GM18508 (cell line): ENCODE measurements at regions not wholly inside any gene's neighbourhood (a gene's known extent, or its start where the extent isn't known, plus 50 kb on each side); places are given as distances from the start of the nearest gene placed in this dataset.

ENCODE experiments used
- ATAC-seq: cut with Tn5 transposase; IDR thresholded peaks from one replicate; pipeline ENCODE4 v1.9.1; 2021; ENCODE audit warnings: moderate number of reproducible peaks; ENCODE audit not compliant: insufficient read depth, unreplicated experiment

DNA sequence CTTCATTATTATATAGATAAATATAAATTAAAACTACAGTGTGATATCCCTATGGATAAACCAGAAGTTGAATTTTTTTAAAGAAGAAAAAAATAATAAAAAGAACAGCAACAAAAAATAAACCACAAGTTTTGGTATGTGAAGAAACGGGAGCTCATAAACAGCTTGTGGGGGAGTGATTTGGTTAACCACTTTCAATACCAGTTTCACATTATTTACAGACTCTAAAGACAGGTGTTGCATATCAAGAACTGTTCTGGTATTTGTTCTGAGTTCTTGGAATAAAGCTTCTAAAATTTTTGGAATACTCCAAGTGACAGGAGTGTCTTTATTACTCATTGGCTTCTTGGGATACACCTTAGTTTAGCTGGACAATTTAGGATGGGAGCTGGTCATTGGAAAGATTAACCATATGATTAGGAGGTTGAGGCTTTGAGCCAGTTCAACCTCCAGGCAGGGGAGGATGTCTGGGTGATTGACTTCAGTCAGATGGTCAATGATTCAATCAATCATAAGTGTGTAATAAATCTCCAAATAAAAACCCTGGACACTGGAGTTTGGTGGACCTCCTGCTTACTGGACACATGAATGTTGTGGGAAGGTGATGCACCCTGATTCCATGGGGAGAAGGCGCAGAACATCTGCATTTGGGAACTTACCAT, 2223.1 kb upstream of the C9orf72 start:
- peak; percentile 83 for ATAC-seq

DNA sequence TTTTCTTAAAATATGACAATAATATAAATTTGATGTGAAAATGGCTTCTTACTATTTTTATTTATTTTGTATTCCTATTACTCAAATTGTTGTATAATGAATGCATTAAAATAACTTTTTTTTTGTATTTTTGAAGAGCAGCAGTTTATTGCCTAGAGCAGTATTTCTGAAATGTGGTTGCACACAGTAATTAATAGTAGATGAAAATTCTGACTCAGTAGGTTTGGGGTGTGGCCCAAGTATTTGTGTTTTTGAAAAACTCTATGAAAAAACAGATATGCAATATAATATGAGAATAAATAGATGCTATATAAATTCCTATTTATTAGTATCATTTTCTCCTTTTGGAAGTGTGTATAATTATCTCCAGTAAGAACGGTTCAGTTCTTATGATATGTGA, 2225.3 kb upstream of the C9orf72 start:
- no peak for ATAC-seq

- no peak for ATAC-seq
Measured at GRCh38 chr9:29799227-29799626, 2225.9 kb upstream of the C9orf72 start.

DNA sequence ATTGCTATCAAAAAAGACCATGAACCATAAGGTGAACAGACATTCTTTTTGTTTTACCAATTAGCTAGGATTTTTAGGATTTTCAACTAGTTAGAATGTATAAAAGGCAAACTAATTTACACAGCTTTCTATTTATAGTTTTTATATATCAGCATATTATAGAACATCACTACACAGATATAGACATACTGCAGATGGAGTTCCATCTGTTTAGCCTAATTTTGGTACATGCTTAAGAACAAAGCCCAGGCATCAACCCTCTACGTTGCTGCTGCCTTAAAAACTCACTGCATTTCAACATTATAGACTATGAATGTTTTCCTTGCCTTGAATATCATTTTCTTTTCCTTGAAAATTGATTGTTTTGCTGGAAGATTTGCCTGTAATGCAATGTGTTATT, 2227.5 kb upstream of the C9orf72 start:
- ATAC-seq, result no peak

DNA sequence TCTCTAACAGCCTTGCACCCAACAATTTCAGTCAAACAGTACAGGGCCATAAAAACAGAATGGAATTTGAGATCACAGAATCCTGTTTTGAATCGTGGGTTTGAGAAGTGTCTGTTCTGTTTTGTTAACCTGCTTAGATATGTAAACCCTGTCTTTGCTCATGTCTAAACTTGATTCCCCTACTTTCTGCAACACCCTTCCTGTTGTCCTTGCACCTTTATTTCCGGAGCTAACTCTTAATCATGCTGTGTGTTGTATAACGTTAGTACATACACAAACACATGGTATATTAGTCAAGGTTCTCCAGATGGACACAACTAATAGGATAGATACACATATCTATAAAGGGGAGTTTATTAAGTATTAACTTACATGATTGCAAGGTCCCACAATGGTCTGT, 2229.2 kb upstream of the C9orf72 start:
- no peak for ATAC-seq

- ATAC-seq, result peak; percentile 72
Measured at GRCh38 chr9:29806937-29807618, 2233.8 kb upstream of the C9orf72 start.

DNA sequence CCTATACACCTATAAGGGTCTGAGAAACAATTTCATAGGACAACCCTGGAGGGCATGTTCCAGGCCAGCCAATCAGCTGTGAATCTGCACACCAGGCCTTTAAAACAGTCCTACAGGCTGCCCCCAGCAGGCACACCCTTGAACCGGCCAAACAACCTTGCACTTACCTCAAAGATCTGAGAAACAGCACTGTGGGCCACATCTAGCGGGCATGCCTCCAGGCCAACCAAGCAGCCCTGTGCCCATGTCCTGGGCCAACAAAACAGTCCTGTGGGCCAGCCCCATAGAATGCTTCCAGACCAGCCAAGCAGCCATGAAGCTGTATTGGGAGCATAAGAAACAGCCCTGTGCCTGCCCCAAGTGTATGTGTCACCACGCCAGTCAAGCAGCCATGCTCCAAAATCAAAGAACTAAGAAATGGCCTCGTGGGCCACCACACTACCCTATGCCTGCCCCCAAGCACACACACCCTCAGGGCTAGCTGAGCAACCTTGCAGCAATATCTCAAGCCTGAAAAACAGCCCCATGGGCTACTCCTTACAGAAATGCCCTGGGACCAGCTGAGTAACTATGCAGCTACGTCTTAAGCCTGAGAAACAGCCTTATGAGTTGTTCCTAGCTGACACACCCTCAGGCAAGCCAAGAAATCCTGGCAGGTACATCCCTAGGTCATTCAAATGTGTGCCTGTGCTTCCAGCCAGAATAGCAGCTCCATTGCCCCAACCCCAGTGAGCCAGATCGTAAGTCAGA, 2243.8 kb upstream of the C9orf72 start:
- no peak for ATAC-seq

- ATAC-seq, result no peak
Measured at GRCh38 chr9:29822458-29822857, 2249.2 kb upstream of the C9orf72 start.

- ATAC-seq, result no peak
Measured at GRCh38 chr9:29826421-29826820, 2253.1 kb upstream of the C9orf72 start.

DNA sequence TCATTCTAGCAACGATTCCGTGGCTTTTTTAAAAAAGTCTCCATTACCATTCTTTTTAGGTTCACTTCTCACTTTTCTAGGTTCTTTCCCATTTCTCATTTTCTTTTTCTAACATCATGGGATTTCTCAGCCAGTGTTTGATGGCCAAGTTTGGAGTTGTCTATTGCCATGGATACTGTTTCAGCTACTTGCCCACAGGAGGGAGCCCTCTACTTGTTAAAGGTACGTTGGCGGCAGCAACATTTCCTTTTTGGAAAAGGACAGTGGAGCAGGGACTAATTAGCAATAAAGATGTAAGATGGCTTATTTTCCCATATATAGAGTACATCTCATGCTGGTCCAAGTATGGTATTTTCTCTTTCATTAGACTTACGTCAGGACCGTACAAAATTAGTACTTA, 2257.5 kb upstream of the C9orf72 start:
- ATAC-seq, result no peak

- no peak for ATAC-seq
Measured at GRCh38 chr9:29838491-29839020, 2265.3 kb upstream of the C9orf72 start.

DNA sequence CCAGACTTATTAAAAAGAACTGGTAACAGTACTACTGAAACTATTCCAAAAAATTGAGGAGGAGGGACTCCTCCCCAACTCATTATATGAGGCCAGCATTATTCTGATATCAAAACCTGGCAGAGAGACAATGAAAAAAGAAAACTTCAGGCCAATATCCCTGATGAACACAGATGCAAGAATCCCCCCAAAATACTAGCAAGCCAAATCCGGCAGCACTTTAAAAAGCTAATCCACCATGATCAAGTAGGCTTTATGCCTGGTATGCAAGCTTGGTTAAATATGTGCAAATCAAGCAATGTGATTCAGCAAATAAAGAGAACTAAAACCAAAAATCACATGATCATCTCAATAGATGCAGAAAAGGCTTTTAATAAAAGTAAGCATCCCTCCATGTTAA, 2271.0 kb upstream of the C9orf72 start:
- no peak for ATAC-seq

DNA sequence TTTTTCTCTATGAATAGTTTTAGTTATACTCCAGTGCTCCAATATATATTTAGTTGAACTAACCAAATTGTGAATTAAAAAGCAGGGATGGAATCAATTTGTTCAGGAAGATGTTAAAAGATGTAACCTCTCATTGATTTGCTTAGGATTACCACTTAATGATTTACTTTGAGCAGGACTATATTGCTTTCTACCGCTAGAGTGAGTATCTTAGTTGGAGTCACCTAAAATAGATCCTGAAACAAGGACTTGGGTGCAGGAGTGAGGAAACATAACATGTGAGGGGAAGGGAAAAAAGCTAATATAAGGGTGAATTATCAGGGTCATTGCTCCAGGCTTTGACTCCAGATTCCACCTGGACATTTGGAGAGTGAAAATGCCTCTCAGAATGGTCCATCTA, 2277.4 kb upstream of the C9orf72 start:
- ATAC-seq, result no peak

GRCh38 chr9:29861803-29862202, 2288.5 kb upstream of the C9orf72 start:
- no peak for ATAC-seq

DNA sequence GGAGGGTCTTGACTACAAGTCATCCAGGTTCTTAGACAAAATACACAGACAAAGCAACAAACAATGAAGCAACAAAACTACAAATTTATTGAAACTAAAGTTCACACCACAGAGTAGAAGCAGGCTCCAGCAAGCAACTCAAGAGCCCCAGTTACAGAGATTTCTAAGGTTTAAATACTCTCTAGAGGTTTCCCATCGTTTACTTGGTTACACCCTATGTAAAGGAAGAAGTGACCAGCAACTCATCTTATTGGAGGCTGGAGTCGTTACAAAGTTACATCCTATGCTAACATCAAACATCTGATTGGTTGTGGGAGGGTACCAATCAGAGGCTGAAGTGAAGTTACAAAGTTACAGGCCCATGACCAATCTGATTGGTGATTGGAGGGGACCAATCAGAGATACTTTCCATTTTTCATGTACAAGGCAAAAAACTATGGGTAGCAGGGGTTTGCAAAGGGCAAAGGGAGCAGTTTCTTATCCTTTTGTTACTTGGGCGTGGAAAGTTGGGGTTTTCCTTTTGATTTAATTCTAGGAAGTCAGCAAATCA, 2292.6 kb upstream of the C9orf72 start:
- ATAC-seq, result no peak

DNA sequence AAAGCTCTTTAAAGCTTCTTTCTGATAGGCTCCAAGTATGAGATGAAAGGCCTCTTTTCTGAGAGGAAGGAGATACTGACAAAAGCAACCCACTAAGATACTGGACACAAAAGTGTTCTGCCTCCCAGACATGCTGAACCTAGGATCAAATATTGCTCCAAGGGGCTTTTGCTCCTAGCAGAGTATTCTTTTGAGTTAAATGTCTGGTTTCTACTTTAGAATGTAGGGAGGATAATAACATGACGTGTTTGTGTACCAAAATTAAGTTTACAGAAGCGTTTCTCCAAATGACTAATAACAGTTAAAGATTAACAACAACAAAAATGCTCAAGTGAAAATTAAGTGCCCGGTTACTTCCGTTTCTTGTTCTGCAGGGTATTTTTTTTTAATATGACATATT, 2293.3 kb upstream of the C9orf72 start:
- ATAC-seq, result peak; percentile 74

DNA sequence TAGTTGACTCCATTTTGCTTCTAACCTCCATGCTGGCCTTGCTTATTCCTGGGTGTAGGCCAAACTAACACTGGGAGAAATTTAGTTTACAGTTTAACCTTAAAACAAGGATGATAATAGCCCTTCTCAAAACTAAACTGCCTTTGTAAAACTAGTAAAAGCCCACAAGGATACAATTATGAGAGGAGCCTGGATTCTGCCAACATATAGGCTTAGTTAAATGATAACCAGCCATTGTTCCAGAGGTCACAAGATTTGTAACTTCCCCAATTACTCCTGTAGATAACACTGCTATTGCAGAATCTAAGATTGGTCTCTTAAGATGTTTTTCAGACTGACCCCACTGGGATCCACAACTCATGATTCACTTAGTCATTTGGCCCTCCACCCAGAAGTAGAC, 2300.3 kb upstream of the C9orf72 start:
- no peak for ATAC-seq

GRCh38 chr9:29875547-29875946, 2302.3 kb upstream of the C9orf72 start:
- no peak for ATAC-seq

DNA sequence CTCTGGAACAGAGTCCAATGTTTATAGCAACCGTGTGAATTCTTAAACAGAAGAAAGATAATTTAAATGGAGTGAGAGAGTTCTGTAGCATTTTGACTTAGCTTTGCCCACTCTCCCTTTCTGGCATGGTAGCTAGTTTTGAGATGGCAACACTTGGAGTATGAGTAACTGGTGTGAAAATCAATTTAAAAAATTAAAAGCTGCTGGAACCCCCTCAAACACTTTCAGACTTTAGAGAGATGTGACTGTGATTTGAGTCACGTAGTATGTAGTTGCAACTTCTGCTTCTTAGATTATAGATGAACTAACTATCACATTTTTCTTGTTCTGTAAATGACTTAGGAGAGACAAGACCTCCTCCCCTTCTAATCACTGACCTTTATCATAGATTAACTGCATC, 2309.5 kb upstream of the C9orf72 start:
- ATAC-seq, result no peak

DNA sequence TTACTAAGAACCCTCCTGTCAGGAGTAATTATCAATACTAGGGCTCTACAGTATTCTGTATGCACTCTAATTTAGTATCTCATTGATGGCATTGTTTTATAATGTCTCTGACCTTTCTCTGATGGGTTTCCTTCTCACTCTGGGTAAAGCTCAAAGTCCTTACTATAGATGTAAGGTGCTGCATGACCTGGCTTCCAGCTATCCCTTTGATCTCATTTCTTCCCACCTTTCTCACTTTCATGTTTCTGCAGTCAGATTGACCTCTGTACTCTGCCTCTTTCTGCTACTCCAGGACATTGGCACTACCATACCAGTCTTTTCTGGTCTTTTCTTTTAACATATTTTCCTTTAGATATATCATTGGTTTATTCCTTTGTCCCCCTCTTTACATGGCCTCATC, 2332.8 kb upstream of the C9orf72 start:
- no peak for ATAC-seq

GRCh38 chr9:29928072-29928471, 2354.8 kb upstream of the C9orf72 start:
- no peak for ATAC-seq
